ENCODE measurements at regions not wholly inside any gene's neighbourhood (a gene's known extent, or its start where the extent isn't known, plus 50 kb on each side); places are given as distances from the start of the nearest gene placed in this dataset.
"Not testable (repeated sequence)": the region's sequence is repeated elsewhere in the genome, so short reads cannot be mapped to it uniquely, and the experiment has no call there.

DNA sequence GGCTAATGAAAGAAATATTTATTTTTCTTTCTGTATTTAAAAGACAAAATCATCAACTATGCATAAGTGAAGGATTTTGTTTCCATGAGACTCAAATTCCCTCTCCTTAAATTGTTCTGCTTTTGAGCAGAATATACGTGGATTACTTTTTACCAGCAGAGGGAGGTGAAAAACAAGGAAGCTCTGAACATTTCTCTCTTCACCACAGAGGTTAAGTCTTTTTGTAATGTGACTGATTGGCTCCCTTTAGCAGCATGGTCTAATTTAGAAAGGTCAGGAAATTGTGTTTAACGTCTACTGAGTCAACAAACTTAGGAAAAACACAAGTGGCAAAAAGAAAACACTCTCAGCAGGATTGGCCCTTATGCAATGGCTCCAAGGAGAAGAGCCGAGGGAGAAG lies 55.1 kb upstream of the F9 start:
- no peaks in the 10 kb centered on the region for H3K36me3 ChIP-seq (ENCODE audit: control insufficient read depth, insufficient read depth, low read length)
- no peak overlapping the region for H3K27ac ChIP-seq (ENCODE audit: low read length)
- DNase-seq = no peak
- no peaks in the 10 kb centered on the region for H3K27me3 ChIP-seq (ENCODE audit: control insufficient read depth, insufficient read depth, low read length)
- no peak overlapping the region for H3K4me3 ChIP-seq (ENCODE audit: low read length)
- H3K9me3 ChIP-seq (ENCODE audit: control insufficient read depth, low read depth, low read length) = no peaks in the 10 kb centered on the region
- no peaks in the 10 kb centered on the region for H3K4me1 ChIP-seq (ENCODE audit: control insufficient read depth, insufficient read depth, low read length)
- WGBS (ENCODE audit: insufficient coverage, low lambda C conversion rate) = no CpG with 5 or more reads among the region's 3 CpGs

DNA sequence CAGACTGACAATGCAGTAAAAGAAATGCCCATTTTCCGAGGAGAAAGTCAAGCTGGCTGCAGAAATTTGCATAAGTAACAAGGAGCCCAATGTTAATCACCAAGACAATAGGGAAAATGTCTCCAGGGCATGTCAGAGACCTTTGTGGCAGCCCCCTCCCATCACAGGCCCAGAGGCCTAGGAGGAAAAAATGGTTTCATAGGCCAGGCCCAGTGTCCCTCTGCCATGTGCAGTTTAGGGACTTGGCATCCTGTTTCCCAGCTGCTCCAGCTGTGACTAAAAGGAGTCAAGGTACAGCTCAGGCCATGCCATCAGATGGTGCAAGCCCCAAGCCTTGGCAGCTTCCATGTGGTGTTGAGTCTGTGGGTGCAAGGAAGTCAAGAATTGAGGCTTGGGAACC lies 68.6 kb upstream of the F9 start:
- not testable (repeated sequence) for H3K9me3 ChIP-seq (ENCODE audit: control insufficient read depth, low read depth, low read length); H3K4me1 ChIP-seq (ENCODE audit: control insufficient read depth, insufficient read depth, low read length); H3K27ac ChIP-seq (ENCODE audit: low read length); H3K27me3 ChIP-seq (ENCODE audit: control insufficient read depth, insufficient read depth, low read length); DNase-seq; H3K36me3 ChIP-seq (ENCODE audit: control insufficient read depth, insufficient read depth, low read length); H3K4me3 ChIP-seq (ENCODE audit: low read length)
- no CpG with 5 or more reads among the region's 1 CpG for WGBS (ENCODE audit: insufficient coverage, low lambda C conversion rate)

DNA sequence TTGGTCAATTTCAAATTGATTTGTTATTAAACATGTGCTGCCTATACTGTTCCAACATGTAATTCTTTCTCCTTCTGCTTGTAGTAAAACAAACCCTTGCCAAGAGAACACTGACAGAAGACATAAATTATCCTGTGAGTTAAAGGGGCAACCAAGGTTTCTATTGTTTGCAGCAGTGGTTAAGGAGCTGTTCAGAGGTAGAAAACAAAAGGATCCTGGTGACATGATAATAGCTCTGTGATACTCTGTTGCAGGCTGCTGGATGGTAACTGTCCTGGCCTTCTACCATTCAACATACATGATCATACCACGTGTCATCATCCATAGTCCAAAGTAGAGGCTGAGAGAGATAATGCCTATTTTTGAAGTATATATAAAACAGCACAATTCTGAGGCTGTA lies 75.8 kb upstream of the F9 start:
- Histone ChIP-seq H3K9me3 (ENCODE audit: control insufficient read depth, low read depth, low read length) (no peaks in the 10 kb centered on the region), H3K36me3 (ENCODE audit: control insufficient read depth, insufficient read depth, low read length) (no peaks in the 10 kb centered on the region), H3K4me1 (ENCODE audit: control insufficient read depth, insufficient read depth, low read length) (no peaks in the 10 kb centered on the region), H3K4me3 (ENCODE audit: low read length) (no peak overlapping the region), H3K27ac (ENCODE audit: low read length) (no peak overlapping the region), H3K27me3 (ENCODE audit: control insufficient read depth, insufficient read depth, low read length) (no peaks in the 10 kb centered on the region)
- no peak for DNase-seq
- WGBS (ENCODE audit: insufficient coverage, low lambda C conversion rate) = no CpG with 5 or more reads among the region's 1 CpG

DNA sequence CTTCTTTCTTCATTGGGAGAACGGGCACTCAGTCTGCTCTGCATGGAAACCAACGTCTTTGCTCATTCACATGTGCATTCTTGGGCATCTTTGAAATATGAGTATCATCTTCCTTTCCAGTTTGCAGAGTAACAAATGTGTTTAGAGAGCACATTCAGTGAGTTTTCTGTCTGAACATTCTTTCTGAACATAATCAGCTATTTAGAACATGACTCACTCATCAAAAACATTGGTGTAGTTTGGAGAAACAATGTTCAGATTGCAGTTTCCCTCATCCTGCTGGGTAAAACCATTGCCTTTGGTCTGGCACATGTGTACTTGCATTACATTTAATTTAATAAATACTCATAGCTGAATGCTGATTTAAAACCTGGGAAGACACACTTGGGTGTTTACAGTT lies 81.5 kb upstream of the F9 start:
- DNase-seq = no peak
- H3K27me3 ChIP-seq (ENCODE audit: control insufficient read depth, insufficient read depth, low read length) = no peaks in the 10 kb centered on the region

DNA sequence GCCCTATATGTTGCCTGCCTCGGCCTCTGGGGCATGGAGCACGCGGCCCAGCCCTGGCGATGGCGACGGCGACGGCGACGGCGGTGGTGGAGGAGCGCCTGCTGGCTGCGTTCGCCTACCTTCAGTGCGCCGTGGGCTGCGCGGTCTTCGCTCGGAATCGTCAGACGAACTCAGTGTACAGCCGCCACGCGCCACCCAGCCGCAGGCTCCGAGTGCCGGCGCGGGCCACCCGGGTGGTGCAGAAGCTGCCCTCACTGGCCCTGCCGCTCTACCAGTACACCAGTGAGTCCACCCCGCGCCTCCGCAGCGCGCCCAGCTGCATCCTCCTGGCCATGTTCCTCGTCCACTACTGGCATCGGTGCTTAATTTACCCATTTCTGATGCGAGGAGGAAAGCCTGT lies 83.7 kb upstream of the F9 start:
- H3K4me3 ChIP-seq (ENCODE audit: low read length) = no peak overlapping the region
- DNase-seq = no peak
- H3K27ac ChIP-seq (ENCODE audit: low read length) = no peak overlapping the region
- H3K9me3 ChIP-seq (ENCODE audit: control insufficient read depth, low read depth, low read length) = peaks cover 4% of the 10 kb centered on the region
- no peaks in the 10 kb centered on the region for H3K36me3 ChIP-seq (ENCODE audit: control insufficient read depth, insufficient read depth, low read length)
- no CpG with 5 or more reads among the region's 40 CpGs for WGBS (ENCODE audit: insufficient coverage, low lambda C conversion rate)
- no peaks in the 10 kb centered on the region for H3K4me1 ChIP-seq (ENCODE audit: control insufficient read depth, insufficient read depth, low read length)
- H3K27me3 ChIP-seq (ENCODE audit: control insufficient read depth, insufficient read depth, low read length) = no peaks in the 10 kb centered on the region

More for the DNA sequence above, 81.5 kb upstream of the F9 start:
- Histone ChIP-seq H3K4me1 (ENCODE audit: control insufficient read depth, insufficient read depth, low read length) (no peaks in the 10 kb centered on the region), H3K4me3 (ENCODE audit: low read length) (no peak overlapping the region), H3K36me3 (ENCODE audit: control insufficient read depth, insufficient read depth, low read length) (no peaks in the 10 kb centered on the region), H3K27ac (ENCODE audit: low read length) (no peak overlapping the region), H3K9me3 (ENCODE audit: control insufficient read depth, low read depth, low read length) (peaks cover 4% of the 10 kb centered on the region)
- WGBS (ENCODE audit: insufficient coverage, low lambda C conversion rate) = no CpG with 5 or more reads among the region's 2 CpGs

DNA sequence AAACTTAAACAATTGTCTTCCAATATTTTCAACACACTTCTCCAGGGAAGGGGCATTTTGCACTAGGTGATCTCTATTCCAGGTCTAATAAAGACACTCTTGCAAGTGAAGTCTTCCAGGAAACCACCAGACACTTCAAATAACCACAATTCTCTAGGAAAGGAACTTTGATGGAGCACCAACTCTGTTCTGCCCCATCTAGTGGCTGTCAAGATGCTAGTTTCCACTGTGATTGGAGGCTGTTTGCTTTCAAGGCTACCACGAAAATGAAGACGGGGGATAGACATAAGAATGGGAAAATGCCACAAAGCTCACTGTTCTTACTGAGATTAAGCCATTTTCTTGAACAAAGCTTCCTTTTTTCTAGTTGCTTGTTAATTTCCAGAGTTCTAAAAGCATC lies 100.6 kb upstream of the F9 start:
- no peaks in the 10 kb centered on the region for H3K9me3 ChIP-seq (ENCODE audit: control insufficient read depth, low read depth, low read length)
- H3K4me3 ChIP-seq (ENCODE audit: low read length) = no peak overlapping the region
- H3K36me3 ChIP-seq (ENCODE audit: control insufficient read depth, insufficient read depth, low read length) = no peaks in the 10 kb centered on the region
- H3K4me1 ChIP-seq (ENCODE audit: control insufficient read depth, insufficient read depth, low read length) = no peaks in the 10 kb centered on the region
- WGBS (ENCODE audit: insufficient coverage, low lambda C conversion rate) = no CpG with 5 or more reads among the region's 2 CpGs
- H3K27ac ChIP-seq (ENCODE audit: low read length) = no peak overlapping the region
- H3K27me3 ChIP-seq (ENCODE audit: control insufficient read depth, insufficient read depth, low read length) = no peaks in the 10 kb centered on the region
- no peak for DNase-seq

DNA sequence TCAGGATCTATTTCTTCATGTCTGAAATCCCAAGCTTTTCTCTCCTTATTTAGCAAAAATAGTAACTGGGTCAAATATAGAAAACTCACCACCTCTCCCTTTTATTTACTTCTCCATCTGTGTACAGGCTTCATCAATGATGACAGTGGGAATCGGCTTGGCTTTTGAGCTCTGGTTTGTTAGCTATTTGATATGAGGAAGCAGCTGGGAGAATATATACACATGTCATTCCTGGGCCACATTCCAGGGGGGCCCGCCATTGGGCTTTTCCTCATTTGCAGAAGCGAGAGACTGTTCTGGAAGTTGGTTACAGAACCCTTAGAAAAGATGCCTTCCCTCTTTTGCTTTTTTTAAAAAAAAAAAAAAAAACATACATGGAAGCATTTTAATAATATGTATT lies 107.4 kb upstream of the F9 start:
- H3K27me3 ChIP-seq (ENCODE audit: control insufficient read depth, insufficient read depth, low read length) = no peaks in the 10 kb centered on the region
- no peak overlapping the region for H3K27ac ChIP-seq (ENCODE audit: low read length)
- H3K4me3 ChIP-seq (ENCODE audit: low read length) = no peak overlapping the region
- H3K36me3 ChIP-seq (ENCODE audit: control insufficient read depth, insufficient read depth, low read length) = no peaks in the 10 kb centered on the region
- H3K4me1 ChIP-seq (ENCODE audit: control insufficient read depth, insufficient read depth, low read length) = no peaks in the 10 kb centered on the region
- peak in 1 of 2 donors; percentile 2 for DNase-seq
- H3K9me3 ChIP-seq (ENCODE audit: control insufficient read depth, low read depth, low read length) = no peaks in the 10 kb centered on the region
- WGBS (ENCODE audit: insufficient coverage, low lambda C conversion rate) = no CpG with 5 or more reads among the region's 3 CpGs

DNA sequence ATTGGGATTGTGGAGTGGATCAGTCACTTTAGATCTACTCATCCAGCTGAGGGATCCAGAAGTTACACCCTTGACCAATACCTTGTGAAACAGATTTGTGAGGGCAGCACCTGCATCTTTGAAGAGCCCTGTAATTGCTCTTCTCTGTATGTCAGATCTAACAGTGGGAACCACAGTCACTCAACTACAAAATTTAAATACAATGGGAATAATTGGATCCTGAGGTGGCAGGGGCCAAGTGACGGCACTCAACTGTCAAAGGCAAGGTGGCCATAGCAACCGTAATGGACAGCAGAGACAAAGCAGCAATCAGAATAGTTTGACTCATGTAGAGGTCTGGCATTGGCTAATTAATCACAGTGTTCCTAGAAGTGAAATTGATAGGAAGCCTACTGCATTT lies 132.3 kb upstream of the F9 start:
- H3K9me3 ChIP-seq (ENCODE audit: control insufficient read depth, low read depth, low read length); DNase-seq; H3K27ac ChIP-seq (ENCODE audit: low read length); H3K36me3 ChIP-seq (ENCODE audit: control insufficient read depth, insufficient read depth, low read length); H3K4me3 ChIP-seq (ENCODE audit: low read length); H3K4me1 ChIP-seq (ENCODE audit: control insufficient read depth, insufficient read depth, low read length); H3K27me3 ChIP-seq (ENCODE audit: control insufficient read depth, insufficient read depth, low read length): not testable (repeated sequence)
- no CpG with 5 or more reads among the region's 2 CpGs for WGBS (ENCODE audit: insufficient coverage, low lambda C conversion rate)

DNA sequence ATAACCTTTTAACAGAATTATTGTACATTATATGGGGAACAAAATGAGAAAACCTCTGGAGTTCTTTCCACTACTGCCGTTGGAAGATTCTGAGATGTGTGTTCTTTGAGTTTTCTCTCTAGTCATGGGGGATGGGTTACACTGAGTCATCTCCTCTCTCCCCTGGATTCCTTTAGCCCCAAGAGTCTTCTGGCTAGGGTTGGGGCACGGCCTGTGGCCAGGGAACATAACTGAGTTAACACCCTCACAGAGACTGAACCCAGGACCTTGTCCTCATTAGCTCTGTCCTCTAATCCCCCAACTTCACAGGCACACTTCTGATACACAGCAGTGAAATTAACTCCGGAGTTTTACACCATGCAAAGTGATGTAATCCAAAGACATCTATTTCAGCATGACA lies 142.3 kb upstream of the F9 start:
- no CpG with 5 or more reads among the region's 3 CpGs for WGBS (ENCODE audit: insufficient coverage, low lambda C conversion rate)
- H3K36me3 ChIP-seq (ENCODE audit: control insufficient read depth, insufficient read depth, low read length) = no peaks in the 10 kb centered on the region
- H3K9me3 ChIP-seq (ENCODE audit: control insufficient read depth, low read depth, low read length) = no peaks in the 10 kb centered on the region
- H3K27me3 ChIP-seq (ENCODE audit: control insufficient read depth, insufficient read depth, low read length) = no peaks in the 10 kb centered on the region
- no peaks in the 10 kb centered on the region for H3K4me1 ChIP-seq (ENCODE audit: control insufficient read depth, insufficient read depth, low read length)
- no peak for DNase-seq
- H3K4me3 ChIP-seq (ENCODE audit: low read length) = no peak overlapping the region
- no peak overlapping the region for H3K27ac ChIP-seq (ENCODE audit: low read length)

DNA sequence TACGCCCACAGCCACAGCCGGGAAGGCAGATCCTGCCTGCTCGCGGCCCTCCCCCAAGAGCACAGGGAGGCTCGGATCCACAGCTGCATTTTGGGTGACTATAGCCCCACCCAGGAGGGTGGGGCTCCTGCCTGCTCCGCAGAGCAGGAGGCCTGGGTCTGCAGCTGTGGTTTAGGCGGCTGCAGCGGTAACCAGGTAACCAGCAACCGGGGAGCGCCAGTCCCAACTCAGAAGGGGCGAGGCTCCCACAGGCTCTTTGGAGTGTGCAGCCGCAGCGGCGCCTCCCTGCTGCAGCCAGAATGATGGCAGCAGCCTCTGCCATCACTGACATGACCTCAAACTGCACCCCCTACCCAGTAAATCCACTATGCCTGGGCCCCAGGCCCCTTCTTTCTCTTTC lies 148.0 kb upstream of the F9 start:
- no CpG with 5 or more reads among the region's 14 CpGs for WGBS (ENCODE audit: insufficient coverage, low lambda C conversion rate)

DNA sequence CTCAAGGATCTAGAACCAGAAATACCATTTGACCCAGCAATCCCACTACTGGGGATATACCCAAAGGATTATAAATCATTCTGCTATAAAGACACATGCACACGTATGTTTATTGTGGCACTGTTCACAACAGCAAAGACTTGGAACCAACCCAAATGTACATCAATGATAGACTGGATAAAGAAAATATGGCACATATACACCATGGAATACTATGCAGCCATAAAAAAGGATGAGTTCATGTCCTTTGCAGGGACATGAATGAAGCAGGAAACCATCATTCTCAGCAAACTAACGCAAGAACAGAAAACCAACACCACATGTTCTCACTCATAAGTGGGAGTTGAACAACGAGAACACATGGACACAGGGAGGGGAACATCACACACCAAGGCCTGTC lies 154.0 kb upstream of the F9 start:
- H3K27me3 ChIP-seq (ENCODE audit: control insufficient read depth, insufficient read depth, low read length); H3K4me3 ChIP-seq (ENCODE audit: low read length); H3K36me3 ChIP-seq (ENCODE audit: control insufficient read depth, insufficient read depth, low read length); H3K27ac ChIP-seq (ENCODE audit: low read length); DNase-seq; H3K9me3 ChIP-seq (ENCODE audit: control insufficient read depth, low read depth, low read length); H3K4me1 ChIP-seq (ENCODE audit: control insufficient read depth, insufficient read depth, low read length): not testable (repeated sequence)
- no CpG with 5 or more reads among the region's 3 CpGs for WGBS (ENCODE audit: insufficient coverage, low lambda C conversion rate)

More for the DNA sequence above, 148.0 kb upstream of the F9 start:
- no peaks in the 10 kb centered on the region for H3K9me3 ChIP-seq (ENCODE audit: control insufficient read depth, low read depth, low read length)
- H3K27ac ChIP-seq (ENCODE audit: low read length) = no peak overlapping the region
- no peak overlapping the region for H3K4me3 ChIP-seq (ENCODE audit: low read length)
- H3K36me3 ChIP-seq (ENCODE audit: control insufficient read depth, insufficient read depth, low read length) = no peaks in the 10 kb centered on the region
- no peaks in the 10 kb centered on the region for H3K27me3 ChIP-seq (ENCODE audit: control insufficient read depth, insufficient read depth, low read length)
- DNase-seq = no peak
- H3K4me1 ChIP-seq (ENCODE audit: control insufficient read depth, insufficient read depth, low read length) = no peaks in the 10 kb centered on the region

All from large intestine (tissue), 3 donors.